HepG2 (cell line): ENCODE measurements at regions not wholly inside any gene's neighbourhood (a gene's known extent, or its start where the extent isn't known, plus 50 kb on each side); places are given as distances from the start of the nearest gene placed in this dataset.

Experiments used
- AKAP8 ChIP-seq: sonication (generic); formaldehyde crosslinking; IDR thresholded peaks from 2 replicates; pipeline ENCODE4 v1.5.1; 2020; ENCODE audit warnings: mild to moderate bottlenecking, missing genetic modification reagents
- ARNT ChIP-seq: fragments of 450-650 bp; IDR thresholded peaks from 2 replicates; pipeline ENCODE4 v1.6.1; 2017
- CBX2 ChIP-seq, 2 experiments: fragments of 200-600 bp in 1 of 2; sonication (generic); formaldehyde crosslinking in 1 of 2; IDR thresholded peaks; 2 replicates each; pipeline versions ENCODE4 v1.7.0 to v1.8.1; 2018 to 2022; ENCODE audit warnings: low read depth in 2 of 2, low read length in 1 of 2, mild to moderate bottlenecking in 1 of 2, missing genetic modification reagents in 1 of 2
- MAFK ChIP-seq, 2 experiments: IDR thresholded peaks in 1 of 2; conservative IDR thresholded peaks in 1 of 2; 2 replicates each; pipeline ENCODE4 v1.6.1; 2011; ENCODE audit warnings: improper control_type of control experiment in 2 of 2, low read length in 2 of 2
- NFATC3 ChIP-seq: sonication (generic); formaldehyde crosslinking; IDR thresholded peaks from 2 replicates; pipeline ENCODE4 v1.5.1; 2020; ENCODE audit warnings: mild to moderate bottlenecking, missing genetic modification reagents
- POLR2A ChIP-seq, 2 experiments: IDR thresholded peaks; 2 replicates each; pipeline ENCODE4 v1.6.1; 2011; ENCODE audit warnings: low read depth in 2 of 2, low read length in 2 of 2, mild to moderate bottlenecking in 1 of 2, moderate library complexity in 1 of 2; ENCODE audit not compliant: insufficient read depth in 1 of 2
- POLR2AphosphoS2 ChIP-seq: IDR thresholded peaks from 2 replicates; pipeline ENCODE4 v1.6.1; 2011; ENCODE audit warnings: low read depth, low read length, improper control_type of control experiment
- TSC22D2 ChIP-seq: sonication (generic); formaldehyde crosslinking; IDR thresholded peaks from 2 replicates; pipeline ENCODE4 v1.5.1; 2020; ENCODE audit warnings: missing genetic modification reagents, mild to moderate bottlenecking, borderline replicate concordance
- ZSCAN25 ChIP-seq: sonication (generic); formaldehyde crosslinking; IDR thresholded peaks from 2 replicates; pipeline ENCODE4 v1.8.0; 2022; ENCODE audit warnings: mild to moderate bottlenecking, missing genetic modification reagents
- TF ChIP-seq, protein P1 (sequence below): sonication (generic); formaldehyde crosslinking; IDR thresholded peaks from 2 replicates; pipeline ENCODE4 v1.5.0; 2020; ENCODE audit warnings: mild to moderate bottlenecking, missing genetic modification reagents, borderline replicate concordance
- TF ChIP-seq, protein P2 (sequence below): sonication (generic); formaldehyde crosslinking; IDR thresholded peaks from 2 replicates; pipeline ENCODE4 v1.5.0; 2020; ENCODE audit warnings: mild to moderate bottlenecking, missing genetic modification reagents, moderate library complexity
- TF ChIP-seq, protein P3 (sequence below): IDR thresholded peaks from 2 replicates; pipeline ENCODE4 v1.6.1; 2018; ENCODE audit warnings: missing genetic modification reagents, mild to moderate bottlenecking, missing compliant biosample characterization
- TF ChIP-seq, protein P4 (sequence below): sonication (generic); formaldehyde crosslinking; IDR thresholded peaks from 2 replicates; pipeline ENCODE4 v1.4.0; 2020; ENCODE audit warnings: missing genetic modification reagents

DNA sequence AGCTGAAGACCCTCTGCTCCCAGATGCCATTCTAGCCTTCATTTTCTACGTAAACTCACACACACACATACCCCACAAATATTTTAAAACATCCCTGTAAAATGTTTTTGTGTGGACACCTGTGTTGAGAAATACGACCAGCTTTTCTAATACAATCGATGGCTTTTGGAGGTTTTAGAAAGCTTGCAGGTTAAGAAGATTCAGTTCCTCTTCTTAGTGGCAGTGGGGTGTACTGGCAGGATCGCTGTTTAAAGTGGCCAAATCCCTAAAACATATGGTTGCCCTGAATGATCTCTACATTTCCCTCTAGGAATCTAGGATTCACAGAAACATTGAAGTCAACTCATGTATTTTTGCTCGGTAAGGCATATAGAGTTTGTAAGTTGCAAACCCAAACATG, 236.3 kb downstream of the NSG2 start:
- TF ChIP-seq NFATC3 (CRISPR knock-in tag) (no peak), AKAP8 (no peak), ARNT (no peak), POLR2A (IDR thresholded peaks at IDR 0.05; ENCODE audit: insufficient read depth in 1 of 2, low read depth in 2 of 2, low read length in 2 of 2) (no peak), MAFK (conservative IDR thresholded peaks at IDR 0.05 in 1 of 2, IDR thresholded peaks at IDR 0.05 in 1 of 2; ENCODE audit: low read length in 2 of 2) (no peak), TSC22D2 (CRISPR knock-in tag) (no peak), POLR2AphosphoS2 (no peak), CBX2 (IDR thresholded peaks at IDR 0.05; ENCODE audit: low read depth, low read length) (no peak), CBX2 (CRISPR knock-in tag; IDR thresholded peaks at IDR 0.05; ENCODE audit: low read depth) (no peak), ZSCAN25 (CRISPR knock-in tag) (no peak)
- TF ChIP-seq, protein P1, sequence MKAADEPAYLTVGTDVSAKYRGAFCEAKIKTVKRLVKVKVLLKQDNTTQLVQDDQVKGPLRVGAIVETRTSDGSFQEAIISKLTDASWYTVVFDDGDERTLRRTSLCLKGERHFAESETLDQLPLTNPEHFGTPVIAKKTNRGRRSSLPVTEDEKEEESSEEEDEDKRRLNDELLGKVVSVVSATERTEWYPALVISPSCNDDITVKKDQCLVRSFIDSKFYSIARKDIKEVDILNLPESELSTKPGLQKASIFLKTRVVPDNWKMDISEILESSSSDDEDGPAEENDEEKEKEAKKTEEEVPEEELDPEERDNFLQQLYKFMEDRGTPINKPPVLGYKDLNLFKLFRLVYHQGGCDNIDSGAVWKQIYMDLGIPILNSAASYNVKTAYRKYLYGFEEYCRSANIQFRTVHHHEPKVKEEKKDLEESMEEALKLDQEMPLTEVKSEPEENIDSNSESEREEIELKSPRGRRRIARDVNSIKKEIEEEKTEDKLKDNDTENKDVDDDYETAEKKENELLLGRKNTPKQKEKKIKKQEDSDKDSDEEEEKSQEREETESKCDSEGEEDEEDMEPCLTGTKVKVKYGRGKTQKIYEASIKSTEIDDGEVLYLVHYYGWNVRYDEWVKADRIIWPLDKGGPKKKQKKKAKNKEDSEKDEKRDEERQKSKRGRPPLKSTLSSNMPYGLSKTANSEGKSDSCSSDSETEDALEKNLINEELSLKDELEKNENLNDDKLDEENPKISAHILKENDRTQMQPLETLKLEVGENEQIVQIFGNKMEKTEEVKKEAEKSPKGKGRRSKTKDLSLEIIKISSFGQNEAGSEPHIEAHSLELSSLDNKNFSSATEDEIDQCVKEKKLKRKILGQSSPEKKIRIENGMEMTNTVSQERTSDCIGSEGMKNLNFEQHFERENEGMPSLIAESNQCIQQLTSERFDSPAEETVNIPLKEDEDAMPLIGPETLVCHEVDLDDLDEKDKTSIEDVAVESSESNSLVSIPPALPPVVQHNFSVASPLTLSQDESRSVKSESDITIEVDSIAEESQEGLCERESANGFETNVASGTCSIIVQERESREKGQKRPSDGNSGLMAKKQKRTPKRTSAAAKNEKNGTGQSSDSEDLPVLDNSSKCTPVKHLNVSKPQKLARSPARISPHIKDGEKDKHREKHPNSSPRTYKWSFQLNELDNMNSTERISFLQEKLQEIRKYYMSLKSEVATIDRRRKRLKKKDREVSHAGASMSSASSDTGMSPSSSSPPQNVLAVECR (CRISPR knock-in tag) = no peak
- TF ChIP-seq, protein P2, sequence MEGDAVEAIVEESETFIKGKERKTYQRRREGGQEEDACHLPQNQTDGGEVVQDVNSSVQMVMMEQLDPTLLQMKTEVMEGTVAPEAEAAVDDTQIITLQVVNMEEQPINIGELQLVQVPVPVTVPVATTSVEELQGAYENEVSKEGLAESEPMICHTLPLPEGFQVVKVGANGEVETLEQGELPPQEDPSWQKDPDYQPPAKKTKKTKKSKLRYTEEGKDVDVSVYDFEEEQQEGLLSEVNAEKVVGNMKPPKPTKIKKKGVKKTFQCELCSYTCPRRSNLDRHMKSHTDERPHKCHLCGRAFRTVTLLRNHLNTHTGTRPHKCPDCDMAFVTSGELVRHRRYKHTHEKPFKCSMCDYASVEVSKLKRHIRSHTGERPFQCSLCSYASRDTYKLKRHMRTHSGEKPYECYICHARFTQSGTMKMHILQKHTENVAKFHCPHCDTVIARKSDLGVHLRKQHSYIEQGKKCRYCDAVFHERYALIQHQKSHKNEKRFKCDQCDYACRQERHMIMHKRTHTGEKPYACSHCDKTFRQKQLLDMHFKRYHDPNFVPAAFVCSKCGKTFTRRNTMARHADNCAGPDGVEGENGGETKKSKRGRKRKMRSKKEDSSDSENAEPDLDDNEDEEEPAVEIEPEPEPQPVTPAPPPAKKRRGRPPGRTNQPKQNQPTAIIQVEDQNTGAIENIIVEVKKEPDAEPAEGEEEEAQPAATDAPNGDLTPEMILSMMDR (CRISPR knock-in tag) = no peak
- TF ChIP-seq, protein P3, sequence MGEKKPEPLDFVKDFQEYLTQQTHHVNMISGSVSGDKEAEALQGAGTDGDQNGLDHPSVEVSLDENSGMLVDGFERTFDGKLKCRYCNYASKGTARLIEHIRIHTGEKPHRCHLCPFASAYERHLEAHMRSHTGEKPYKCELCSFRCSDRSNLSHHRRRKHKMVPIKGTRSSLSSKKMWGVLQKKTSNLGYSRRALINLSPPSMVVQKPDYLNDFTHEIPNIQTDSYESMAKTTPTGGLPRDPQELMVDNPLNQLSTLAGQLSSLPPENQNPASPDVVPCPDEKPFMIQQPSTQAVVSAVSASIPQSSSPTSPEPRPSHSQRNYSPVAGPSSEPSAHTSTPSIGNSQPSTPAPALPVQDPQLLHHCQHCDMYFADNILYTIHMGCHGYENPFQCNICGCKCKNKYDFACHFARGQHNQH (CRISPR knock-in tag) = no peak
- TF ChIP-seq, protein P4, sequence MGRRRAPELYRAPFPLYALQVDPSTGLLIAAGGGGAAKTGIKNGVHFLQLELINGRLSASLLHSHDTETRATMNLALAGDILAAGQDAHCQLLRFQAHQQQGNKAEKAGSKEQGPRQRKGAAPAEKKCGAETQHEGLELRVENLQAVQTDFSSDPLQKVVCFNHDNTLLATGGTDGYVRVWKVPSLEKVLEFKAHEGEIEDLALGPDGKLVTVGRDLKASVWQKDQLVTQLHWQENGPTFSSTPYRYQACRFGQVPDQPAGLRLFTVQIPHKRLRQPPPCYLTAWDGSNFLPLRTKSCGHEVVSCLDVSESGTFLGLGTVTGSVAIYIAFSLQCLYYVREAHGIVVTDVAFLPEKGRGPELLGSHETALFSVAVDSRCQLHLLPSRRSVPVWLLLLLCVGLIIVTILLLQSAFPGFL = no peak
